ENCODE measurements at regions not wholly inside any gene's neighbourhood (a gene's known extent, or its start where the extent isn't known, plus 50 kb on each side); places are given as distances from the start of the nearest gene placed in this dataset.

DNA sequence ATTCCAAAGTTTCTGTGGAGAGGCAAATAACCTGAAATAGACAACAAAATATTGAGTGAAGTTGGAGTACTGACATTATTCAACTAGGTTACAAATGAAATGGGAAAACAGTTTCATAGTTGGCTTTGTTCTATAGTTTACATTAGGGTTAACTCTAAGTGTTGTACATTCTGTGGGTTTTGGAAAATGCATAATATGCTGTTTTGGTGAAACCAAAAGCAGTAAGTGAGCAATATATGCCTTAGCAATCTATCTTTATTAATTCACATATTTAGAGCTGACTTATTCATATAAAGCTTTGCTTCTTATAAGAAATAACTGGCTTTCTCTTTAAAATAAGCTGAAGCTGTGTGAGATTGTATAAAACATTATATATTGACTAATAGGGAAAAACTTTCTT, 157.5 kb upstream of the AHI1 start:
- TF ChIP-seq, protein P1, sequence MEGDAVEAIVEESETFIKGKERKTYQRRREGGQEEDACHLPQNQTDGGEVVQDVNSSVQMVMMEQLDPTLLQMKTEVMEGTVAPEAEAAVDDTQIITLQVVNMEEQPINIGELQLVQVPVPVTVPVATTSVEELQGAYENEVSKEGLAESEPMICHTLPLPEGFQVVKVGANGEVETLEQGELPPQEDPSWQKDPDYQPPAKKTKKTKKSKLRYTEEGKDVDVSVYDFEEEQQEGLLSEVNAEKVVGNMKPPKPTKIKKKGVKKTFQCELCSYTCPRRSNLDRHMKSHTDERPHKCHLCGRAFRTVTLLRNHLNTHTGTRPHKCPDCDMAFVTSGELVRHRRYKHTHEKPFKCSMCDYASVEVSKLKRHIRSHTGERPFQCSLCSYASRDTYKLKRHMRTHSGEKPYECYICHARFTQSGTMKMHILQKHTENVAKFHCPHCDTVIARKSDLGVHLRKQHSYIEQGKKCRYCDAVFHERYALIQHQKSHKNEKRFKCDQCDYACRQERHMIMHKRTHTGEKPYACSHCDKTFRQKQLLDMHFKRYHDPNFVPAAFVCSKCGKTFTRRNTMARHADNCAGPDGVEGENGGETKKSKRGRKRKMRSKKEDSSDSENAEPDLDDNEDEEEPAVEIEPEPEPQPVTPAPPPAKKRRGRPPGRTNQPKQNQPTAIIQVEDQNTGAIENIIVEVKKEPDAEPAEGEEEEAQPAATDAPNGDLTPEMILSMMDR (conservative IDR thresholded peaks at IDR 0.05 in 1 of 2, IDR thresholded peaks at IDR 0.05 in 1 of 2; ENCODE audit: low read depth in 1 of 2, low read length in 2 of 2) = no peak
- TF ChIP-seq EZH2 (IDR thresholded peaks at IDR 0.05; ENCODE audit: low read length, missing control alignments) = no peak
